Mesenchymal stem cell (in vitro differentiated cells and primary cell): ENCODE measurements at regions not wholly inside any gene's neighbourhood (a gene's known extent, or its start where the extent isn't known, plus 50 kb on each side); places are given as distances from the start of the nearest gene placed in this dataset.

Experiments
- DNase-seq: peaks from one replicate; pipeline ENCODE4 v3.0.0-alpha.2; 2013
- H2AFZ ChIP-seq: one replicate; pipeline ENCODE4 v1.6.1; 2013; ENCODE audit warnings: low read depth, mild to moderate bottlenecking, control low read depth, inconsistent platforms, low read length, moderate library complexity
- H2AK5ac ChIP-seq: 2 replicates; pipeline ENCODE4 v1.6.1; 2013; ENCODE audit warnings: low read length, moderate library complexity, mild to moderate bottlenecking, inconsistent platforms; ENCODE audit not compliant: severe bottlenecking
- H2BK120ac ChIP-seq: one replicate; pipeline ENCODE4 v1.6.1; 2013; ENCODE audit warnings: low read depth, mild to moderate bottlenecking, inconsistent platforms, low read length, moderate library complexity
- H2BK12ac ChIP-seq, 2 experiments: one replicate each; pipeline ENCODE4 v1.6.1; 2013; ENCODE audit warnings: inconsistent platforms in 2 of 2, low read length in 2 of 2, mild to moderate bottlenecking in 2 of 2, moderate library complexity in 2 of 2, control low read depth in 1 of 2
- H2BK15ac ChIP-seq: one replicate; pipeline ENCODE4 v1.6.1; 2013; ENCODE audit warnings: mild to moderate bottlenecking, low read depth, inconsistent platforms; ENCODE audit not compliant: poor library complexity, severe bottlenecking
- H2BK5ac ChIP-seq: 2 replicates; pipeline ENCODE4 v1.6.1; 2013; ENCODE audit warnings: low read depth, mild to moderate bottlenecking, low read length, control low read depth, inconsistent platforms; ENCODE audit not compliant: poor library complexity, severe bottlenecking
- H3K14ac ChIP-seq, 2 experiments: one replicate each; pipeline ENCODE4 v1.6.1; 2013; ENCODE audit warnings: inconsistent platforms in 2 of 2, low read length in 2 of 2, control low read depth in 1 of 2, mild to moderate bottlenecking in 1 of 2, moderate library complexity in 1 of 2
- H3K18ac ChIP-seq, 2 experiments: one replicate each; pipeline ENCODE4 v1.6.1; 2013; ENCODE audit warnings: inconsistent platforms in 2 of 2, low read length in 2 of 2, control low read depth in 1 of 2, low read depth in 1 of 2, mild to moderate bottlenecking in 1 of 2
- H3K23ac ChIP-seq, 2 experiments: one replicate each; pipeline ENCODE4 v1.6.1; 2013; ENCODE audit warnings: inconsistent platforms in 2 of 2, low read length in 2 of 2, mild to moderate bottlenecking in 2 of 2, moderate library complexity in 2 of 2, control low read depth in 1 of 2
- H3K27ac ChIP-seq: 2 replicates; pipeline ENCODE4 v1.5.1; 2013; ENCODE audit warnings: mild to moderate bottlenecking, moderate library complexity, low read length, control low read depth, inconsistent platforms; ENCODE audit not compliant: poor library complexity, severe bottlenecking
- H3K27me3 ChIP-seq, 2 experiments: 2 replicates each; pipeline versions ENCODE4 v1.6.1 to v1.7.0; 2013; ENCODE audit warnings: low read length in 2 of 2, mild to moderate bottlenecking in 2 of 2, moderate library complexity in 2 of 2, control low read depth in 1 of 2, inconsistent platforms in 1 of 2; ENCODE audit not compliant: control insufficient read depth in 1 of 2, insufficient read depth in 1 of 2
- H3K36me3 ChIP-seq, 2 experiments: 2 replicates each; pipeline versions ENCODE4 v1.6.1 to v1.7.0; 2013; ENCODE audit warnings: low read length in 2 of 2, control low read depth in 1 of 2, inconsistent platforms in 1 of 2, low read depth in 1 of 2, mild to moderate bottlenecking in 1 of 2; ENCODE audit not compliant: insufficient read depth in 2 of 2, control insufficient read depth in 1 of 2
- H3K4ac ChIP-seq, 2 experiments: one replicate each; pipeline ENCODE4 v1.6.1; 2013; ENCODE audit warnings: inconsistent platforms in 2 of 2, low read length in 2 of 2, mild to moderate bottlenecking in 2 of 2, moderate library complexity in 2 of 2, control low read depth in 1 of 2, low read depth in 1 of 2
- H3K4me1 ChIP-seq: 2 replicates; pipeline ENCODE4 v1.6.1; 2013; ENCODE audit warnings: low read depth, low read length, control low read depth; ENCODE audit not compliant: control insufficient read depth, insufficient read depth
- H3K4me2 ChIP-seq: 2 replicates; pipeline ENCODE4 v1.6.1; 2013; ENCODE audit warnings: low read length, mild to moderate bottlenecking, inconsistent platforms; ENCODE audit not compliant: poor library complexity, severe bottlenecking
- H3K4me3 ChIP-seq, 2 experiments: 2 replicates each; pipeline versions ENCODE4 v1.5.1 to v1.7.0; 2013; ENCODE audit warnings: low read length in 2 of 2, mild to moderate bottlenecking in 2 of 2, control low read depth in 1 of 2, low read depth in 1 of 2; ENCODE audit not compliant: insufficient read depth in 1 of 2
- H3K79me1 ChIP-seq: replicated peaks from 2 replicates; pipeline ENCODE4 v1.6.1; 2013; ENCODE audit warnings: mild to moderate bottlenecking, control low read depth, low read length, inconsistent platforms; ENCODE audit not compliant: poor library complexity, severe bottlenecking
- H3K9ac ChIP-seq: 2 replicates; pipeline ENCODE4 v1.7.0; 2013; ENCODE audit warnings: mild to moderate bottlenecking, low read length, moderate library complexity
- H3K9me3 ChIP-seq: 2 replicates; pipeline ENCODE4 v1.7.0; 2013; ENCODE audit warnings: mild to moderate bottlenecking, low read length; ENCODE audit not compliant: control insufficient read depth
- H4K8ac ChIP-seq: one replicate; pipeline ENCODE4 v1.6.1; 2013; ENCODE audit warnings: inconsistent platforms, mild to moderate bottlenecking, low read length, moderate library complexity
- H4K91ac ChIP-seq: one replicate; pipeline ENCODE4 v1.6.1; 2013; ENCODE audit warnings: mild to moderate bottlenecking, low read length, inconsistent platforms
- WGBS: methylation state at CpG from one replicate; pipeline ENCODE4 v1.1.7; 2013; ENCODE audit warnings: mixed read lengths; 5-methylcytosine and 5-hydroxymethylcytosine counted together

DNA sequence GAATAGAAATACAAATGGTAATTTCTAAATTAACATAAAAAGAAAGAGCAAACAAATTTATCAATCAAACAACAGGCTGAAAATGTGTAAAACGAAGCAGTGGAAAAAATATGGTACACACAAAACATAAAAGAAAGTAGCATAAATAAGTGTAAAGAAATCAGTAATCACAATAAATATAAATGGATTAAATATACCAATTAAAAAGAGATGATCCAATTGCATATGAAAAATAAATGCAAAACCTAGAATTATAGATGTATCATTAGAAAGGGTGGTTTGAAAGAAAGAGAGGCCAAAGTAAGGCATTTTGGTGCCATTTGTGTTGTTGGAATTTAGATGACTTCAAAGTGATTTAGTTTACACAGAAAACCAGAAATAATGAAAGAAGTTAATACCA, 202.2 kb downstream of the PTBP2 start:
- no peaks in the 10 kb centered on the region for H3K27me3 ChIP-seq
- no peak overlapping the region for H2AFZ ChIP-seq
- H2BK15ac ChIP-seq, result no peak overlapping the region
- no peak overlapping the region for H3K27ac ChIP-seq
- no peak overlapping the region for H2BK120ac ChIP-seq
- no peak overlapping the region for H3K4me3 ChIP-seq
- H3K4me2 ChIP-seq, result no peak overlapping the region
- no peak overlapping the region for H3K14ac ChIP-seq
- WGBS, result no CpG with 5 or more reads among the region's 1 CpG
- no peaks in the 10 kb centered on the region for H3K4me1 ChIP-seq
- H4K91ac ChIP-seq, result no peak overlapping the region
- no peak overlapping the region for H2AK5ac ChIP-seq
- no peak overlapping the region for H4K8ac ChIP-seq
- H3K4ac ChIP-seq, result no peak overlapping the region
- no peak overlapping the region for H3K18ac ChIP-seq
- no peak overlapping the region for H2BK12ac ChIP-seq
- no peak for DNase-seq
- peak overlapping the region; percentile 79 for H2BK5ac ChIP-seq
- H3K36me3 ChIP-seq, result no peaks in the 10 kb centered on the region
- peaks cover 38% of the 10 kb centered on the region for H3K9me3 ChIP-seq
- H3K23ac ChIP-seq, result no peak overlapping the region
- H3K9ac ChIP-seq, result no peak overlapping the region
- H3K79me1 ChIP-seq, result no peaks in the 10 kb centered on the region

DNA sequence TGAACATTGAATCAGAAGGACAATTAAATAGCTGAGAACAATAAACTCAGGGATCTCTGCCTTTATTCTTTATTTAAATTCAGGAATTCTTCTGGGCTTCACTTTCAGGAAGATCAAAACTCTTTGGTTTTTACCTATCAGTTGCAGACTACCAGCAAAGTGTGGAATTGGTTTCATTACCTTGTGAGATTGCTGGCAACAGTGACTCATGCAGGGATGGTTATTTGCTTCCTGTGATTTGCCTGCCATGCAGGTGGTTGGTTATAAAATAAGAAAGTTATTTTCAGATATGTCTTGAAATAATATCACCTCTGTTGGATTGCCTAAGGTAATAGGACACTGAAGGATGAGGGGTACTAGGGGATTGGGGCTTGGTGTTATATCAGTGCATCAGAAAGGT, 204.6 kb downstream of the PTBP2 start:
- Histone ChIP-seq H3K27me3 (no peaks in the 10 kb centered on the region), H3K79me1 (no peaks in the 10 kb centered on the region)

DNA sequence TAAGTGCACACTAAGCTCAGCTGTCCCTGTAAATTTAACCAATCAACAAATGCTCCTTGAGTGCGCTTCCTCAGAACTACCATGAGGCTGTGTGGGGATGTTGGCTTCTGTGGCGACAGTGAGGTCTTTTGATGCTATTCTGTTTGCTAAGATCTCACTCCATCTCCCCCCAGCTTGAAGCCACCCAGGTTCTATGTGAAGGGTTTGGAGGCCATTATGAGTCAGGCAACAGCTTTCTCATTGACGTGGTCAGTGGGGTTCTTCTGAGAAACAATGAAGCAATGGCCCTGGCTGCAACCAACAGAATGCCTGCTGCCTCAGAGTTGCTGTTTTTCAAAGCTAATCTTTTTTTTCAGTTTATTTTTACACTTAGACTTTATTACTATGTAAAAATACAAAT, 205.5 kb downstream of the PTBP2 start:
- H2AFZ ChIP-seq, result no peak overlapping the region
- no peak overlapping the region for H2BK15ac ChIP-seq
- no peak overlapping the region for H4K8ac ChIP-seq
- no peak overlapping the region for H2BK120ac ChIP-seq
- H3K4ac ChIP-seq, result no peak overlapping the region
- no peak overlapping the region for H2AK5ac ChIP-seq
- no peaks in the 10 kb centered on the region for H3K27me3 ChIP-seq
- WGBS, result 91% methylated on average over 3 of the region's 3 CpGs
- H3K4me1 ChIP-seq, result no peaks in the 10 kb centered on the region
- H3K79me1 ChIP-seq, result no peaks in the 10 kb centered on the region
- H3K4me3 ChIP-seq, result no peak overlapping the region
- peaks cover 35% of the 10 kb centered on the region for H3K9me3 ChIP-seq
- DNase-seq, result no peak
- H3K18ac ChIP-seq, result no peak overlapping the region
- no peak overlapping the region for H3K14ac ChIP-seq
- no peak overlapping the region for H2BK5ac ChIP-seq
- no peak overlapping the region for H3K23ac ChIP-seq
- H3K36me3 ChIP-seq, result no peaks in the 10 kb centered on the region
- no peak overlapping the region for H3K9ac ChIP-seq
- H2BK12ac ChIP-seq, result no peak overlapping the region
- H3K27ac ChIP-seq, result no peak overlapping the region
- no peak overlapping the region for H4K91ac ChIP-seq
- H3K4me2 ChIP-seq, result no peak overlapping the region

More for the DNA sequence above, 204.6 kb downstream of the PTBP2 start:
- no peak overlapping the region for H3K27ac ChIP-seq
- peaks cover 38% of the 10 kb centered on the region for H3K9me3 ChIP-seq
- H3K4me2 ChIP-seq, result no peak overlapping the region
- no peak overlapping the region for H2AFZ ChIP-seq
- H3K14ac ChIP-seq, result no peak overlapping the region
- H3K23ac ChIP-seq, result no peak overlapping the region
- H3K4ac ChIP-seq, result no peak overlapping the region
- H2BK12ac ChIP-seq, result no peak overlapping the region
- H3K4me3 ChIP-seq, result no peak overlapping the region
- no peak for DNase-seq
- no peak overlapping the region for H2BK120ac ChIP-seq
- no peak overlapping the region for H2AK5ac ChIP-seq
- no peaks in the 10 kb centered on the region for H3K4me1 ChIP-seq
- no peak overlapping the region for H3K9ac ChIP-seq
- H3K36me3 ChIP-seq, result no peaks in the 10 kb centered on the region
- no peak overlapping the region for H2BK15ac ChIP-seq
- H2BK5ac ChIP-seq, result no peak overlapping the region
- H4K91ac ChIP-seq, result no peak overlapping the region
- H3K18ac ChIP-seq, result no peak overlapping the region
- no peak overlapping the region for H4K8ac ChIP-seq

DNA sequence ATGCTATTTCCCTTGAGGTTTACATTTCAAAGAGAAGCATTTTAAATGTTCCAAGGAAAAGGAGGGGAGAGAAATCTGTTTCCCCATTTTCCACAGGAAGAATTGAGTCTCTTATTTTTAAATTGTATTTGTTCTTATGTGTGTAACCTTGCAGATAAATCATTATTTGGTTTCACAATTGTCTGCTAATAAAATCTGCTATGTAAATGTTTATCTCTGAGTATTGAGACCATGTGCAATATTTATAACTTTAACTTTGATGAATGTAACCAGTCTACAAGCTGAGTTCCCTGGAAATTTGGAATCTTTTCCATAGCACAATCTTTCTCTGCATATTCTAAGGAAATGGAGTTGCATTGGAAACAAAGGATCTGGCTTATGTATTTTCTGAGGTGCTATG, 209.6 kb downstream of the PTBP2 start:
- H4K91ac ChIP-seq, result no peak overlapping the region
- no peak overlapping the region for H2BK120ac ChIP-seq
- no peak overlapping the region for H2BK12ac ChIP-seq
- H3K4me1 ChIP-seq, result no peaks in the 10 kb centered on the region
- no peak overlapping the region for H2BK5ac ChIP-seq
- no peak overlapping the region for H2AK5ac ChIP-seq
- no peaks in the 10 kb centered on the region for H3K9me3 ChIP-seq
- no peak overlapping the region for H2AFZ ChIP-seq
- no peak overlapping the region for H3K4me2 ChIP-seq
- H3K9ac ChIP-seq, result no peak overlapping the region
- H3K27me3 ChIP-seq, result no peaks in the 10 kb centered on the region
- no peak overlapping the region for H3K18ac ChIP-seq
- no peak overlapping the region for H2BK15ac ChIP-seq
- no peak overlapping the region for H3K4ac ChIP-seq
- H3K79me1 ChIP-seq, result no peaks in the 10 kb centered on the region
- H3K14ac ChIP-seq, result no peak overlapping the region
- no peak overlapping the region for H3K4me3 ChIP-seq
- H3K27ac ChIP-seq, result no peak overlapping the region
- H4K8ac ChIP-seq, result no peak overlapping the region
- no peak for DNase-seq
- no peaks in the 10 kb centered on the region for H3K36me3 ChIP-seq
- no peak overlapping the region for H3K23ac ChIP-seq
